ENCODE measurements at regions not wholly inside any gene's neighbourhood (a gene's known extent, or its start where the extent isn't known, plus 50 kb on each side); places are given as distances from the start of the nearest gene placed in this dataset.

- TF ChIP-seq CTCF (conservative IDR thresholded peaks at IDR 0.05; ENCODE audit: low read depth, low read length) = no peak
- no peak for TF ChIP-seq ELK1 (IDR thresholded peaks at IDR 0.05; ENCODE audit: borderline replicate concordance, low read depth, low read length)
- TF ChIP-seq POLR2A (IDR thresholded peaks at IDR 0.05; ENCODE audit: low read depth, low read length) = 0 out of 2 replicates have a peak, but pooled peaks have one; percentile 19
- no peak for TF ChIP-seq CEBPB (IDR thresholded peaks at IDR 0.05; ENCODE audit: low read depth, low read length)
- TF ChIP-seq BHLHE40 (IDR thresholded peaks at IDR 0.05; ENCODE audit: low read depth, low read length) = no peak
- no peak for TF ChIP-seq RAD21 (IDR thresholded peaks at IDR 0.05; ENCODE audit: low read length)
- TF ChIP-seq, protein P1, sequence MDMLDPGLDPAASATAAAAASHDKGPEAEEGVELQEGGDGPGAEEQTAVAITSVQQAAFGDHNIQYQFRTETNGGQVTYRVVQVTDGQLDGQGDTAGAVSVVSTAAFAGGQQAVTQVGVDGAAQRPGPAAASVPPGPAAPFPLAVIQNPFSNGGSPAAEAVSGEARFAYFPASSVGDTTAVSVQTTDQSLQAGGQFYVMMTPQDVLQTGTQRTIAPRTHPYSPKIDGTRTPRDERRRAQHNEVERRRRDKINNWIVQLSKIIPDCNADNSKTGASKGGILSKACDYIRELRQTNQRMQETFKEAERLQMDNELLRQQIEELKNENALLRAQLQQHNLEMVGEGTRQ (IDR thresholded peaks at IDR 0.05; ENCODE audit: low read depth, low read length) = no peak
- no peak for TF ChIP-seq RCOR1 (IDR thresholded peaks at IDR 0.05; ENCODE audit: insufficient replicate concordance, low read length)
- TF ChIP-seq MAZ (IDR thresholded peaks at IDR 0.05; ENCODE audit: borderline replicate concordance, low read depth, low read length) = no peak
- TF ChIP-seq CHD1 (IDR thresholded peaks at IDR 0.05; ENCODE audit: low read depth, low read length) = no peak
- no peak for TF ChIP-seq SMC3 (IDR thresholded peaks at IDR 0.05; ENCODE audit: low read depth, low read length)
- no peak for TF ChIP-seq RFX5 (IDR thresholded peaks at IDR 0.05; ENCODE audit: low read depth, low read length)
- no peak for TF ChIP-seq MXI1 (IDR thresholded peaks at IDR 0.05; ENCODE audit: borderline replicate concordance, low read depth, low read length)
- TF ChIP-seq FOS (IDR thresholded peaks at IDR 0.05; ENCODE audit: low read depth, low read length) = no peak
Observed at GRCh38 chr2:207332480-207333212, 166.9 kb upstream of the KLF7 start.

All from IMR-90 (cell line).